Endothelial cell of umbilical vein (primary cell): ENCODE measurements at regions not wholly inside any gene's neighbourhood (a gene's known extent, or its start where the extent isn't known, plus 50 kb on each side); places are given as distances from the start of the nearest gene placed in this dataset.

ENCODE experiments used
- BruUV-seq: library from RNA; stranded (reverse); fragments of 400-500 nt; replicated peaks from 2 replicates; lab custom pipeline; 2021; lab: Mats Ljungman, UMichigan
- CTCF ChIA-PET: fragments of 300-600, 350-600 bp; sonication (Branson Sonifier 250); formaldehyde crosslinking; loops from one replicate; lab custom pipeline; 2021; ENCODE audit warnings: antibody characterized with exemption, inconsistent platforms; lab: Charles Lee
- POLR2A ChIA-PET: fragments of 300-600, 350-600 bp; sonication (Branson Sonifier 250); formaldehyde crosslinking; loops from one replicate; lab custom pipeline; 2021; ENCODE audit warnings: antibody characterized with exemption, inconsistent platforms; lab: Charles Lee
- DNase-seq: peaks from one replicate; pipeline ENCODE4 v3.0.0-alpha.2; 2011; ENCODE audit warnings: low read depth, low spot score
- FAIRE-seq: peaks from 2 replicates; lab custom pipeline; 2011; peaks lifted over from hg19 to GRCh38; lab: Jason Lieb, UNC
- H2AFZ ChIP-seq: 2 replicates; pipeline ENCODE4 v1.6.0; 2012; ENCODE audit warnings: low read depth, low read length, control low read depth, inconsistent platforms
- H3K27ac ChIP-seq: 2 replicates; pipeline ENCODE4 v1.5.1; 2011; ENCODE audit warnings: low read depth, mild to moderate bottlenecking, control low read depth, low read length, moderate library complexity; ENCODE audit not compliant: insufficient read depth
- H3K27me3 ChIP-seq, 2 experiments: 2 replicates each; pipeline versions ENCODE4 v1.6.0 to v1.6.1; 2011; ENCODE audit warnings: low read length in 2 of 2, mixed read lengths in 1 of 2; ENCODE audit not compliant: control insufficient read depth in 2 of 2, insufficient read depth in 2 of 2
- H3K36me3 ChIP-seq, 2 experiments: 2 replicates in 1 of 2; 3 replicates in 1 of 2; pipeline ENCODE4 v1.5.1; 2011; ENCODE audit warnings: low read length in 2 of 2, mild to moderate bottlenecking in 1 of 2, moderate library complexity in 1 of 2; ENCODE audit not compliant: control insufficient read depth in 2 of 2, insufficient read depth in 2 of 2; ENCODE audit errors: extremely low read depth in 1 of 2
- H3K4me1 ChIP-seq: 3 replicates; pipeline ENCODE4 v1.5.1; 2011; ENCODE audit warnings: mild to moderate bottlenecking, low read length; ENCODE audit not compliant: control insufficient read depth, insufficient read depth; ENCODE audit errors: extremely low read depth
- H3K4me2 ChIP-seq: 2 replicates; pipeline ENCODE4 v1.6.1; 2011; ENCODE audit warnings: low read length, control low read depth, mixed read lengths; ENCODE audit not compliant: insufficient read depth
- H3K4me3 ChIP-seq, 3 experiments: fragments of 200-600 bp in 1 of 3; sonication (generic), shearing (Covaris generic) in 1 of 3; replicated peaks in 1 of 3; 2 replicates each; pipeline ENCODE4 v1.5.1; 2011 to 2016; ENCODE audit warnings: control low read depth in 3 of 3, low read length in 3 of 3, mild to moderate bottlenecking in 2 of 3, inconsistent platforms in 1 of 3, low read depth in 1 of 3, moderate library complexity in 1 of 3; ENCODE audit not compliant: insufficient read depth in 1 of 3
- H3K79me2 ChIP-seq: 2 replicates; pipeline ENCODE4 v1.6.0; 2012; ENCODE audit warnings: low read length, inconsistent platforms; ENCODE audit not compliant: control insufficient read depth, insufficient read depth
- H3K9ac ChIP-seq: replicated peaks from 2 replicates; pipeline ENCODE3; 2011; ENCODE audit warnings: low read length, control low read depth; ENCODE audit not compliant: insufficient read depth; ENCODE audit errors: extremely low read depth
- H3K9me1 ChIP-seq: replicated peaks from 3 replicates; pipeline ENCODE4 v1.6.0; 2011; ENCODE audit warnings: mild to moderate bottlenecking, low read length; ENCODE audit not compliant: control insufficient read depth, insufficient read depth; ENCODE audit errors: extremely low read depth
- H3K9me3 ChIP-seq: replicated peaks from 2 replicates; pipeline ENCODE4 v1.5.1; 2012; ENCODE audit warnings: low read length, inconsistent platforms; ENCODE audit not compliant: control insufficient read depth, insufficient read depth
- H4K20me1 ChIP-seq: replicated peaks from 2 replicates; pipeline ENCODE3; 2011; ENCODE audit warnings: mild to moderate bottlenecking, low read length; ENCODE audit not compliant: control insufficient read depth, insufficient read depth; ENCODE audit errors: extremely low read depth
- CTCF ChIP-seq, 2 donors: IDR thresholded peaks; 1 replicate in 1 of 2; 2 replicates in 1 of 2; pipeline ENCODE4 v1.5.1; 2011; ENCODE audit warnings: low read length in 2 of 2, mild to moderate bottlenecking in 2 of 2, moderate library complexity in 2 of 2, control low read depth in 1 of 2, inconsistent platforms in 1 of 2, low read depth in 1 of 2; ENCODE audit not compliant: insufficient read depth in 1 of 2; ENCODE audit errors: extremely low read depth in 1 of 2
- EZH2 ChIP-seq: IDR thresholded peaks from 2 replicates; pipeline ENCODE4 v1.6.1; 2012; ENCODE audit warnings: borderline replicate concordance, low read depth, mild to moderate bottlenecking, moderate library complexity, low read length, inconsistent platforms; ENCODE audit not compliant: severe bottlenecking
- FOS ChIP-seq: IDR thresholded peaks from 2 replicates; pipeline ENCODE4 v1.6.1; 2011; ENCODE audit warnings: mild to moderate bottlenecking, low read length, moderate library complexity, borderline replicate concordance; ENCODE audit not compliant: insufficient read depth
- GATA2 ChIP-seq: IDR thresholded peaks from 2 replicates; pipeline ENCODE4 v1.7.0; 2011; ENCODE audit warnings: low read depth, mild to moderate bottlenecking, moderate library complexity, mixed read lengths, low read length; ENCODE audit not compliant: insufficient read length, insufficient read depth
- JUN ChIP-seq: IDR thresholded peaks from 2 replicates; pipeline ENCODE4 v1.6.1; 2011; ENCODE audit warnings: borderline replicate concordance, low read depth; ENCODE audit not compliant: insufficient read length, insufficient read depth
- MAX ChIP-seq: IDR thresholded peaks from 2 replicates; pipeline ENCODE4 v1.6.1; 2011; ENCODE audit not compliant: insufficient read depth, insufficient read length
- MYC ChIP-seq: IDR thresholded peaks from one replicate; pipeline ENCODE4 v1.6.1; 2011; ENCODE audit warnings: mild to moderate bottlenecking, low read depth, low read length
- POLR2A ChIP-seq: IDR thresholded peaks from 2 replicates; pipeline ENCODE4 v1.6.1; 2012; ENCODE audit warnings: low read depth, mild to moderate bottlenecking, control low read depth, low read length
- POLR2AphosphoS5 ChIP-seq: IDR thresholded peaks from 2 replicates; pipeline ENCODE4 v1.6.1; 2012; ENCODE audit warnings: low read depth, mild to moderate bottlenecking, control low read depth, low read length, moderate library complexity; ENCODE audit not compliant: insufficient read depth
- dilution Hi-C: fragments of 300-500 bp; cut with MboI; formaldehyde crosslinking; loops from one replicate; pipeline ENCODE4 v1.15.0; 2019; ENCODE audit warnings: low sequenced_read_pairs; ENCODE audit not compliant: extremely low pct_ligation_motif_present
- intact Hi-C: fragments of 100-400 bp; cut with micrococcal nuclease; formaldehyde crosslinking; loops from one replicate; pipeline ENCODE4 v1.10.0; 2022

- TF ChIP-seq CTCF (IDR thresholded peaks at IDR 0.05; ENCODE audit: extremely low read depth in 1 of 2, insufficient read depth in 1 of 2, low read depth in 1 of 2, low read length in 2 of 2), result no peak
- no peak for TF ChIP-seq GATA2
- no peak for TF ChIP-seq POLR2AphosphoS5
- TF ChIP-seq MYC, result no peak
- H3K27ac ChIP-seq, result no peak overlapping the region
- intact Hi-C loops, result no loop called here
- no peaks in the 10 kb centered on the region for H3K9me1 ChIP-seq
- no peak overlapping the region for H3K9ac ChIP-seq
- H2AFZ ChIP-seq, result no peak overlapping the region
- DNase-seq (no peak), FAIRE-seq (no peak)
- POLR2A ChIA-PET, result no interaction called here
- H3K4me2 ChIP-seq, result no peak overlapping the region
- H3K79me2 ChIP-seq, result no peaks in the 10 kb centered on the region
- no peaks in the 10 kb centered on the region for H3K9me3 ChIP-seq
- no peak overlapping the region for H3K4me3 ChIP-seq
- peaks cover 43% of the 10 kb centered on the region for H3K4me1 ChIP-seq
- no peaks in the 10 kb centered on the region for H4K20me1 ChIP-seq
- CTCF ChIA-PET, result interaction anchor here (0.9 to 1.4 kb wide), 2 partner anchors 26 to 31 kb away, joined by 3 read pairs; no protein-coding TSS in a partner anchor
- no peaks in the 10 kb centered on the region for H3K27me3 ChIP-seq
- dilution Hi-C loops, result no loop called here
- no TSS peak for BruUV-seq
- no peaks in the 10 kb centered on the region for H3K36me3 ChIP-seq
Measured at GRCh38 chr3:141682007-141682406, 56.1 kb upstream of the RNF7 start.

GRCh38 chr3:141682921-141683320 is 55.2 kb upstream of the RNF7 start:
- H3K9me1 ChIP-seq, result no peaks in the 10 kb centered on the region
- no peak overlapping the region for H2AFZ ChIP-seq
- H3K4me3 ChIP-seq, result no peak overlapping the region
- intact Hi-C loops, result no loop called here
- ChIA-PET CTCF (interaction anchor here (0.9 to 1.4 kb wide), 2 partner anchors 25 to 30 kb away, joined by 3 read pairs; no protein-coding TSS in a partner anchor), POLR2A (interaction anchor here (0.5 kb wide), 1 partner anchor 195 kb away, joined by 3 read pairs; no protein-coding TSS in a partner anchor)
- no peak overlapping the region for H3K27ac ChIP-seq
- H3K4me1 ChIP-seq, result peaks cover 34% of the 10 kb centered on the region
- TF ChIP-seq JUN (no peak), POLR2AphosphoS5 (no peak), MAX (no peak), FOS (no peak), GATA2 (no peak), POLR2A (no peak), EZH2 (no peak), MYC (no peak), CTCF (IDR thresholded peaks at IDR 0.05; ENCODE audit: extremely low read depth in 1 of 2, insufficient read depth in 1 of 2, low read depth in 1 of 2, low read length in 2 of 2) (no peak)
- no peak overlapping the region for H3K4me2 ChIP-seq
- H4K20me1 ChIP-seq, result no peaks in the 10 kb centered on the region
- H3K9me3 ChIP-seq, result no peaks in the 10 kb centered on the region
- no peak overlapping the region for H3K9ac ChIP-seq
- H3K36me3 ChIP-seq, result no peaks in the 10 kb centered on the region
- no peaks in the 10 kb centered on the region for H3K27me3 ChIP-seq
- no peaks in the 10 kb centered on the region for H3K79me2 ChIP-seq
- FAIRE-seq (no peak), DNase-seq (no peak)
- no TSS peak for BruUV-seq
- dilution Hi-C loops, result no loop called here
